ENCODE measurements at regions not wholly inside any gene's neighbourhood (a gene's known extent, or its start where the extent isn't known, plus 50 kb on each side); places are given as distances from the start of the nearest gene placed in this dataset.

DNA sequence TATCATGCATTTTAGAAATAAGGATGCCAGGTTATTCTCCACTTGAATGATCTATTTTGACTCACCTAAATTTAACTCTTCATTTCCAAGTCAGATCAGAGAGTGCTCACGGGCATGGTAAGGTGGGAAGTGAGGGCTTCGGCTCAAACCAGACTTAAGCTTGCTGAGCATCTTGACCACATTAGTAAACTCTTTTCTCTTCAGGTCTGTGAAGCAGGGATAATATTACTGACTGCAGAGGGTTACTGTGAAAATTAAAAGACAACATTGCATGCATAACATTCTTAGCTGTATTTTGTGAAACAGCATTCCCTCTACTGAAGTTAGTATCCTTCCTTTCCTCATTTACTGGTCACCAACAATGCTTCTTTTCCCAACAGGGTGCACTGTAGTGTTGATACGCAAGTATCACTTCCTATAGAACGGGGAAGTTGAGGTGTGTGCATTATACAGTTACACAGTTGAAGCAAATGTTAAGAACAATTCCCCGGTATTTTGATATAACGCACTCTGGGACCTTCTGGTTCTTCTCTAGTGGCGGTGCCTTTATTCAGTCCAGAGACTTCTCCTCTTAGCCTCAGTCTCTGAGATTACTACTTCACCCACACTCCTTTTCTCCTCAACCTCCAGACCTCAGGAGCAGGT, 74.1 kb upstream of the MNS1 start:
- H3K4me3 ChIP-seq, result no peak overlapping the region
- H3K27me3 ChIP-seq (ENCODE audit: low read depth), result no peaks in the 10 kb centered on the region
- no peak overlapping the region for H3K27ac ChIP-seq
- DNase-seq (no peak), ATAC-seq (no peak)
- peaks cover 3% of the 10 kb centered on the region for H3K9me3 ChIP-seq
- intact Hi-C loops (cut with DNase I), result no loop called here
- H3K4me1 ChIP-seq, result no peaks in the 10 kb centered on the region
- no peaks in the 10 kb centered on the region for H3K36me3 ChIP-seq
- TF ChIP-seq, protein P1, sequence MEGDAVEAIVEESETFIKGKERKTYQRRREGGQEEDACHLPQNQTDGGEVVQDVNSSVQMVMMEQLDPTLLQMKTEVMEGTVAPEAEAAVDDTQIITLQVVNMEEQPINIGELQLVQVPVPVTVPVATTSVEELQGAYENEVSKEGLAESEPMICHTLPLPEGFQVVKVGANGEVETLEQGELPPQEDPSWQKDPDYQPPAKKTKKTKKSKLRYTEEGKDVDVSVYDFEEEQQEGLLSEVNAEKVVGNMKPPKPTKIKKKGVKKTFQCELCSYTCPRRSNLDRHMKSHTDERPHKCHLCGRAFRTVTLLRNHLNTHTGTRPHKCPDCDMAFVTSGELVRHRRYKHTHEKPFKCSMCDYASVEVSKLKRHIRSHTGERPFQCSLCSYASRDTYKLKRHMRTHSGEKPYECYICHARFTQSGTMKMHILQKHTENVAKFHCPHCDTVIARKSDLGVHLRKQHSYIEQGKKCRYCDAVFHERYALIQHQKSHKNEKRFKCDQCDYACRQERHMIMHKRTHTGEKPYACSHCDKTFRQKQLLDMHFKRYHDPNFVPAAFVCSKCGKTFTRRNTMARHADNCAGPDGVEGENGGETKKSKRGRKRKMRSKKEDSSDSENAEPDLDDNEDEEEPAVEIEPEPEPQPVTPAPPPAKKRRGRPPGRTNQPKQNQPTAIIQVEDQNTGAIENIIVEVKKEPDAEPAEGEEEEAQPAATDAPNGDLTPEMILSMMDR (IDR thresholded peaks at IDR 0.05), result no peak

- no peak overlapping the region for H3K27ac ChIP-seq
These were observed 72.9 kb upstream of the MNS1 start for GRCh38 chr15:56537881-56538280.

DNA sequence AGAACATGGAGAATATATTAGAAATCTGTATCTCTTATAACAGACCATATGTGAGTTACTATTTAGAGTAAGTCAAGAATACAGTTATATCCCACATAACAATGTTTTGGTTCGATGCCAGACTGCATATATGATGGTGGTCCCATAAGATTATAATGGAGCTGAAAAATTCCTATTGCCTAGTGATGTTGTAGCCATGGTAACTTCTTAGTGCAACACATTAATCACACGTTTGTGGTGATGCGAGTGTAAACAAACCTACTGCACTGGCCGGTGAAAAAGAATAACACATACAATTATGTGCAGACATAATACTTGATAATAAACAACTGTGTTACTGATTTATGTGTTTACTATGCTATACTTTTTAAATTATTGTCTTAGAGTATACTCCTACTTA, 69.8 kb upstream of the MNS1 start:
- no peak overlapping the region for H3K4me3 ChIP-seq
- H3K9me3 ChIP-seq, result no peaks in the 10 kb centered on the region
- no peaks in the 10 kb centered on the region for H3K27me3 ChIP-seq (ENCODE audit: low read depth)
- DNase-seq (no peak), ATAC-seq (no peak)
- H3K4me1 ChIP-seq, result no peaks in the 10 kb centered on the region
- TF ChIP-seq, protein P1 (IDR thresholded peaks at IDR 0.05), result no peak
- H3K36me3 ChIP-seq, result no peaks in the 10 kb centered on the region
- H3K27ac ChIP-seq, result no peak overlapping the region
- intact Hi-C loops (cut with DNase I), result no loop called here

More at GRCh38 chr15:56537881-56538280, 72.9 kb upstream of the MNS1 start:
- no peaks in the 10 kb centered on the region for H3K36me3 ChIP-seq
- H3K9me3 ChIP-seq, result no peaks in the 10 kb centered on the region
- ATAC-seq (peak in 1 of 2 donors; percentile 34), DNase-seq (peak; percentile 45)
- no peaks in the 10 kb centered on the region for H3K4me1 ChIP-seq
- TF ChIP-seq, protein P1 (IDR thresholded peaks at IDR 0.05), result no peak
- intact Hi-C loops (cut with DNase I), result no loop called here
- H3K27me3 ChIP-seq (ENCODE audit: low read depth), result no peaks in the 10 kb centered on the region
- H3K4me3 ChIP-seq, result no peak overlapping the region

- no peaks in the 10 kb centered on the region for H3K4me1 ChIP-seq
- H3K27me3 ChIP-seq (ENCODE audit: low read depth), result no peaks in the 10 kb centered on the region
- no peak for DNase-seq
- no peaks in the 10 kb centered on the region for H3K36me3 ChIP-seq
- H3K9me3 ChIP-seq, result no peaks in the 10 kb centered on the region
- no peak overlapping the region for H3K4me3 ChIP-seq
- no peak overlapping the region for H3K27ac ChIP-seq
- intact Hi-C loops (cut with DNase I), result no loop called here
- ATAC-seq, result no peak
- TF ChIP-seq, protein P1 (IDR thresholded peaks at IDR 0.05), result no peak
These were observed 68.9 kb upstream of the MNS1 start for GRCh38 chr15:56533731-56534403.

- intact Hi-C loops (cut with DNase I), result no loop called here
- TF ChIP-seq, protein P1 (IDR thresholded peaks at IDR 0.05), result no peak
- DNase-seq, result no peak
These were observed 68.0 kb upstream of the MNS1 start for GRCh38 chr15:56532721-56533460.

More at GRCh38 chr15:56532721-56533460, 68.0 kb upstream of the MNS1 start:
- Histone ChIP-seq H3K4me3 (no peak overlapping the region), H3K9me3 (no peaks in the 10 kb centered on the region), H3K4me1 (no peaks in the 10 kb centered on the region), H3K27me3 (ENCODE audit: low read depth) (no peaks in the 10 kb centered on the region), H3K27ac (no peak overlapping the region), H3K36me3 (no peaks in the 10 kb centered on the region)
- no peak for ATAC-seq
